A673 (cell line): ENCODE measurements at regions not wholly inside any gene's neighbourhood (a gene's known extent, or its start where the extent isn't known, plus 50 kb on each side); places are given as distances from the start of the nearest gene placed in this dataset.
"Not testable (repeated sequence)": the region's sequence is repeated elsewhere in the genome, so short reads cannot be mapped to it uniquely, and the experiment has no call there.

Source experiments
- BruUV-seq: library from RNA; stranded (reverse); fragments of 400-500 nt; replicated peaks from 2 replicates; lab custom pipeline; 2021; lab: Mats Ljungman, UMichigan
- CTCF ChIA-PET: fragments of 300-600 bp; sonication (Branson Sonifier 250); formaldehyde crosslinking; loops from one replicate; lab custom pipeline; 2022; ENCODE audit warnings: antibody characterized with exemption; lab: Charles Lee
- POLR2A ChIA-PET: fragments of 300-600 bp; sonication (Branson Sonifier 250); formaldehyde crosslinking; loops from one replicate; lab custom pipeline; 2022; ENCODE audit warnings: antibody characterized with exemption; ENCODE audit not compliant: low non-redundant PET; lab: Charles Lee
- DNase-seq: peaks from one replicate; pipeline ENCODE4 v3.0.0-alpha.2; 2015; ENCODE audit warnings: low spot score
- H3K27ac ChIP-seq: fragments of 200-600 bp; sonication (generic); 2 replicates; pipeline ENCODE4 v1.5.1; 2016; ENCODE audit warnings: mixed run types, low read depth, mild to moderate bottlenecking, mixed read lengths, antibody characterized with exemption, low read length; ENCODE audit not compliant: poor library complexity, severe bottlenecking
- H3K27me3 ChIP-seq: fragments of 200-600 bp; sonication (generic); replicated peaks from 2 replicates; pipeline ENCODE4 v1.6.1; 2017; ENCODE audit warnings: mixed run types, low read depth, mild to moderate bottlenecking, mixed read lengths, antibody characterized with exemption, low read length; ENCODE audit not compliant: insufficient read depth, poor library complexity
- H3K36me3 ChIP-seq: fragments of 200-600 bp; sonication (generic); 2 replicates; pipeline ENCODE4 v1.6.1; 2016; ENCODE audit warnings: mixed run types, mild to moderate bottlenecking, mixed read lengths, antibody characterized with exemption, low read length; ENCODE audit not compliant: insufficient read depth, poor library complexity, severe bottlenecking
- H3K4me1 ChIP-seq: fragments of 200-600 bp; sonication (generic); 2 replicates; pipeline ENCODE4 v1.6.1; 2017; ENCODE audit warnings: mixed run types, mild to moderate bottlenecking, mixed read lengths, antibody characterized with exemption, low read length; ENCODE audit not compliant: insufficient read depth, poor library complexity, severe bottlenecking
- H3K4me3 ChIP-seq: fragments of 200-600 bp; sonication (generic); 2 replicates; pipeline ENCODE4 v1.5.1; 2016; ENCODE audit warnings: low read depth, mixed run types, mild to moderate bottlenecking, mixed read lengths, low read length; ENCODE audit not compliant: poor library complexity, severe bottlenecking
- H3K9me3 ChIP-seq: fragments of 200-600 bp; sonication (generic); 2 replicates; pipeline ENCODE4 v1.6.1; 2016; ENCODE audit warnings: mixed run types, low read depth, mild to moderate bottlenecking, mixed read lengths, antibody characterized with exemption, low read length; ENCODE audit not compliant: poor library complexity, severe bottlenecking
- intact Hi-C: fragments of 100-400 bp; cut with micrococcal nuclease; formaldehyde crosslinking; loops from one replicate; pipeline ENCODE4 v1.10.0; 2022; ENCODE audit not compliant: unreplicated experiment

- intact Hi-C loops, H3K27me3 ChIP-seq, H3K27ac ChIP-seq, H3K4me1 ChIP-seq, CTCF ChIA-PET, H3K4me3 ChIP-seq, BruUV-seq, POLR2A ChIA-PET, DNase-seq, H3K36me3 ChIP-seq: not testable (repeated sequence)
- peaks cover 42% of the 10 kb centered on the region for H3K9me3 ChIP-seq
These were observed 111.6 kb upstream of the TPTE start for GRCh38 chr21:10409786-10410185.

DNA sequence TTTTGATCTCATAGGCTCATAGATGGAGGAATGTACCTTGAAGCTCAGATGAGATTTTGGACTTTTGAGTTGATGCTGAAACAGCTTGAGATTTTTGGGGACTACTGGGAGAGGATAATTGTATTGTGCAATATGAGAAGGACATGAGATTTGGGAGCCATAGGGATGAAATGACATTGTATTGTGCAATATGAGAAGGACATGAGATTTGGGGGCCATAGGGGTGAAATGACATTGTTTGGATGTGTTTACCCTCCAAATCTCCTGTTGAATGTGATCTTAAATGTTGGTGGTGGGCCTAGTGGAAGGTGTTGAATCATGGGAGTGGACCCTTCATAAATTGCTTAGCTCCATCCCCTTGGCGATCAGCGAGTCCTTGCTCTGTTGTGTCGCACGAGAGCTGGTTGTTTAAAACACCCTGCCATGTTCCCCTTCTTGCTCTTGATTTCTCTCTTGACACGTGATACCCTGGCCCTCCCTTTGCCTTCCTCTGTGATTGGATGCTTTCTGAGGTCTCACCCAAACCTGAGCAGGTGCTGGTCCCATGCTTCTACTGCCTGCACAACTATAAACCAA is 110.9 kb upstream of the TPTE start:
- H3K4me1 ChIP-seq, H3K36me3 ChIP-seq, H3K27me3 ChIP-seq, H3K27ac ChIP-seq, H3K4me3 ChIP-seq, DNase-seq, BruUV-seq, CTCF ChIA-PET, intact Hi-C loops, POLR2A ChIA-PET: not testable (repeated sequence)
- H3K9me3 ChIP-seq, result peaks cover 44% of the 10 kb centered on the region

- DNase-seq, H3K27ac ChIP-seq, intact Hi-C loops, H3K36me3 ChIP-seq, CTCF ChIA-PET, POLR2A ChIA-PET, H3K4me3 ChIP-seq, H3K4me1 ChIP-seq, BruUV-seq, H3K27me3 ChIP-seq: not testable (repeated sequence)
- H3K9me3 ChIP-seq, result peaks cover 50% of the 10 kb centered on the region
These were observed 109.4 kb upstream of the TPTE start for GRCh38 chr21:10411776-10412526.

DNA sequence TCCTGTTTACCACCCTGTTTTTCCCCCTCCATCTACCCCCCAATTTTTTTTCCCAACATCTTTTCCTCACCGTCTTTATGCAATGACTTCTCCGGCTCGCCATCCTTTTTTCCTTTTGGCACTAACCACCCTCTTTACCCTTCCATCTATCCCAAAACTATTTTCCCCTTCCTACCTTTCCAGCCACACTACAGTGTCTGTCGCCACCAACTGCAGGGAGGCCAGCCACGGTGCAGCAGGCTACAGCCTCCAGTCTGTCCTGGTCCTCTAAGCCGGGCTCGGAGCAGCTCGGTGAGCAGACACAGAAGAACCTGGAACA is 108.5 kb upstream of the TPTE start:
- BruUV-seq, result not testable (repeated sequence)

DNA sequence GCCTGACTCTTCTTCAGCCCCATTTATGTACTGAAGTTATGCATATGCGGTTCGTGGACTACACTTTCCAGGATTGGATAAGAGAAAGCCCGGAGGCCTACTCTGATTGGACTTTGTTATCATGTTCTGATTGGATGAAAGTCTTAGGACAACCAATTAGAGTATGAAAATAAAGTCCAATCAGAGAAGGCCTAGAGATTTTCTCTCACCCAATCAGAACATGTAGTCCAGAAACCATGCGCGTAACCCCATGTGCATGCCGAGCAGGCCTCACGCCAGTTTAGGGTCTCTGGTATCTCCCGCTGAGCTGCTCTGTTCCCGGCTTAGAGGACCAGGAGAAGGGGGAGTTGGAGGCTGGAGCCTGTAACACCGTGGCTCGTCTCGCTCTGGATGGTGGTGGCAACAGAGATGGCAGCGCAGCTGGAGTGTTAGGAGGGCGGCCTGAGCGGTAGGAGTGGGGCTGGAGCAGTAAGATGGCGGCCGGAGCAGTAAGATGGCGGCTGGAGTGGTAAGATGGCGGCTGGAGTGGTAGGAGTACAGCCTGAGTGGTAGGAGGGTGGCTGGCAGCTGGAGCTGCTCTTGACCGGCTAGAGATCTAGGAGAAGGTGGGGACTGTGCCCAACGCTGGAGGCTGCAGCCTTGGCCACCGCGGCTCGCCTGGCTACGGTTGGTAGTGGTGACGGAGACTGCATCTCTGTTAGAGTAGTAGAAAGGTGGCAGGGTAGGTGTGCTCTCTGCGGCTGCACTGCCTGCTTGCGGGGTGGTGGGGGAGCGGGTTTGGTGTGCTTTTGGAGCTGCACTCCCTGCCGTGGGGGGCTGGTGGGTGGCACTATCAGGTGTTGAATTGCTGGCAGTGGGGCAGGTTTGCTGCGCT is 107.9 kb upstream of the TPTE start:
- H3K27ac ChIP-seq, H3K4me1 ChIP-seq, BruUV-seq, H3K36me3 ChIP-seq, H3K27me3 ChIP-seq, CTCF ChIA-PET, DNase-seq, POLR2A ChIA-PET, H3K4me3 ChIP-seq, intact Hi-C loops: not testable (repeated sequence)
- H3K9me3 ChIP-seq, result peaks cover 64% of the 10 kb centered on the region

More for the DNA sequence above, 108.5 kb upstream of the TPTE start:
- POLR2A ChIA-PET, intact Hi-C loops, H3K4me3 ChIP-seq, H3K27me3 ChIP-seq, CTCF ChIA-PET, DNase-seq, H3K4me1 ChIP-seq, H3K36me3 ChIP-seq, H3K27ac ChIP-seq: not testable (repeated sequence)
- H3K9me3 ChIP-seq, result peaks cover 58% of the 10 kb centered on the region

- BruUV-seq, H3K4me1 ChIP-seq, POLR2A ChIA-PET, H3K4me3 ChIP-seq, DNase-seq, H3K27ac ChIP-seq, H3K27me3 ChIP-seq, H3K36me3 ChIP-seq, intact Hi-C loops, CTCF ChIA-PET: not testable (repeated sequence)
- H3K9me3 ChIP-seq, result peaks cover 72% of the 10 kb centered on the region
These were observed 107.1 kb upstream of the TPTE start for GRCh38 chr21:10414121-10414924.

DNA sequence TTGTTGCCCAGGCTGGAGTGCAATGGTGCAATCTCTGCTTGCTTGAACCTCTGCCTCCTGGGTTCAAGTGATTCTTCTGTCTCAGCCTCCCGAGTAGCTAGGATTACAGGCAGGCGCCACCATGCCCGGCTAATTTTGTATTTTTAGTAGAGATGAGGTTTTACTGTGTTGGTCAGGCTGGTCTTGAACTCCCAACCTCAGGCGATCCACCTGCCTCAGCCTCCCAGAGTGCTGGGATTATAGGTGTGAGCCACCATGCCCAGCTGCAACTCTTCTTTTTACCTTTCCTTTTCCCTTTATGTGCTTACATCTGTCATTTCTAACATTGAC is 106.5 kb upstream of the TPTE start:
- POLR2A ChIA-PET, DNase-seq, H3K27me3 ChIP-seq, H3K27ac ChIP-seq, intact Hi-C loops, H3K4me3 ChIP-seq, BruUV-seq, H3K4me1 ChIP-seq, CTCF ChIA-PET, H3K36me3 ChIP-seq: not testable (repeated sequence)
- peaks cover 76% of the 10 kb centered on the region for H3K9me3 ChIP-seq
